Type B pancreatic cell (in vitro differentiated cells): ENCODE measurements at regions not wholly inside any gene's neighbourhood (a gene's known extent, or its start where the extent isn't known, plus 50 kb on each side); places are given as distances from the start of the nearest gene placed in this dataset.

Source experiments
- DNase-seq: peaks from one replicate; pipeline ENCODE4 v3.0.0; 2021; ENCODE audit warnings: mixed read lengths; ENCODE audit not compliant: unreplicated experiment; ENCODE audit errors: extremely low spot score
- H3K27ac Mint-ChIP-seq: 2 replicates; pipeline ENCODE4 v1.8.0; 2021; ENCODE audit warnings: mild to moderate bottlenecking, mixed read lengths
- H3K27me3 Mint-ChIP-seq: 2 replicates; pipeline ENCODE4 v1.8.0; 2021; ENCODE audit warnings: mixed read lengths
- H3K36me3 Mint-ChIP-seq: 2 replicates; pipeline ENCODE4 v1.8.0; 2021; ENCODE audit warnings: mixed read lengths
- H3K4me1 Mint-ChIP-seq: one replicate; pipeline ENCODE4 v1.8.0; 2021; ENCODE audit warnings: mixed read lengths; ENCODE audit not compliant: unreplicated experiment
- H3K4me3 Mint-ChIP-seq: 2 replicates; pipeline ENCODE4 v1.8.0; 2021; ENCODE audit warnings: mild to moderate bottlenecking, mixed read lengths
- H3K9me3 Mint-ChIP-seq: 2 replicates; pipeline ENCODE4 v1.8.0; 2021; ENCODE audit warnings: mixed read lengths
- TF ChIP-seq, protein P1 (sequence below): fragments of 200-600 bp; sonication (generic); conservative IDR thresholded peaks from 2 replicates; pipeline ENCODE4 v1.5.0; 2021; ENCODE audit warnings: antibody characterized with exemption, mild to moderate bottlenecking

DNA sequence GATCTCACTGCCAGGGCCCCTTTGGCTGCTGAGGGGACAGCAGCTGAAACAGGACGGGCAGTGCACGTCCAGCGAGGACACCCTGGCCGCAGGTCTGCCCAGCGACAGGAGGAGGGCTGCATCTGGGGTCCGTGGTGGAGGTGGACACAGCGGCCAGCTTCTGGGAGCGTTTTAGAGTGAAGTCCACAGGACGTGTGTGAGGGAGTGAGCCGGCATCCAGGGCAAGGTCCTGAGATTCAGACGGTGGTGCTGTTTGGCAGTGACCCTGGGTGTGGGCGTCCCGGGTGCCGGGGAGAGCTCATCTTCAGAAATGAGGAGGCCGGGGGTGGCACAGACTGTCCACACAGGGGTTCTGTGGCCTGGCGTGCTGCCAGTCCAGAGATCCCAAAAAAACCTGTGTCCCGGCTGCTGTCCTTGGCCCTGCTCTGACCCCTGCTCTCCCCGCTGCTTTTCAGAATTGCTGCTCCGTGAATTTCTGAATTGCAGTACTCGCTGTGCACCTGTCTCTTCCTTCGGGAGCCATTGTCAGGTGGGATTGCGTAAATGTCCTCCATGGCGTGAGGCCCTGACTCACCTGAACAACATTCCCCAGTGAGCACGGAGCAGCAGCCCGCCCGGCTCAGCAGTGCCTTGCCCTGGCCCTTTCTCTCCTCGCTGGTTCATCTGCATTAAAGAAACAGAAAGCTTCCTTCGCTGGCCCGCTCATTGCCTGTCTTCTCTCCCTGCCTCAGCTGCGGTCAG is 183.5 kb upstream of the C14orf180 start:
- H3K4me3 Mint-ChIP-seq = no peak overlapping the region
- peaks cover 12% of the 10 kb centered on the region for H3K27me3 Mint-ChIP-seq
- TF ChIP-seq, protein P1, sequence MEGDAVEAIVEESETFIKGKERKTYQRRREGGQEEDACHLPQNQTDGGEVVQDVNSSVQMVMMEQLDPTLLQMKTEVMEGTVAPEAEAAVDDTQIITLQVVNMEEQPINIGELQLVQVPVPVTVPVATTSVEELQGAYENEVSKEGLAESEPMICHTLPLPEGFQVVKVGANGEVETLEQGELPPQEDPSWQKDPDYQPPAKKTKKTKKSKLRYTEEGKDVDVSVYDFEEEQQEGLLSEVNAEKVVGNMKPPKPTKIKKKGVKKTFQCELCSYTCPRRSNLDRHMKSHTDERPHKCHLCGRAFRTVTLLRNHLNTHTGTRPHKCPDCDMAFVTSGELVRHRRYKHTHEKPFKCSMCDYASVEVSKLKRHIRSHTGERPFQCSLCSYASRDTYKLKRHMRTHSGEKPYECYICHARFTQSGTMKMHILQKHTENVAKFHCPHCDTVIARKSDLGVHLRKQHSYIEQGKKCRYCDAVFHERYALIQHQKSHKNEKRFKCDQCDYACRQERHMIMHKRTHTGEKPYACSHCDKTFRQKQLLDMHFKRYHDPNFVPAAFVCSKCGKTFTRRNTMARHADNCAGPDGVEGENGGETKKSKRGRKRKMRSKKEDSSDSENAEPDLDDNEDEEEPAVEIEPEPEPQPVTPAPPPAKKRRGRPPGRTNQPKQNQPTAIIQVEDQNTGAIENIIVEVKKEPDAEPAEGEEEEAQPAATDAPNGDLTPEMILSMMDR = no peak
- no peak overlapping the region for H3K27ac Mint-ChIP-seq
- peaks cover 14% of the 10 kb centered on the region for H3K9me3 Mint-ChIP-seq
- peaks cover 4% of the 10 kb centered on the region for H3K4me1 Mint-ChIP-seq
- peak; percentile 66 for DNase-seq
- no peaks in the 10 kb centered on the region for H3K36me3 Mint-ChIP-seq

DNA sequence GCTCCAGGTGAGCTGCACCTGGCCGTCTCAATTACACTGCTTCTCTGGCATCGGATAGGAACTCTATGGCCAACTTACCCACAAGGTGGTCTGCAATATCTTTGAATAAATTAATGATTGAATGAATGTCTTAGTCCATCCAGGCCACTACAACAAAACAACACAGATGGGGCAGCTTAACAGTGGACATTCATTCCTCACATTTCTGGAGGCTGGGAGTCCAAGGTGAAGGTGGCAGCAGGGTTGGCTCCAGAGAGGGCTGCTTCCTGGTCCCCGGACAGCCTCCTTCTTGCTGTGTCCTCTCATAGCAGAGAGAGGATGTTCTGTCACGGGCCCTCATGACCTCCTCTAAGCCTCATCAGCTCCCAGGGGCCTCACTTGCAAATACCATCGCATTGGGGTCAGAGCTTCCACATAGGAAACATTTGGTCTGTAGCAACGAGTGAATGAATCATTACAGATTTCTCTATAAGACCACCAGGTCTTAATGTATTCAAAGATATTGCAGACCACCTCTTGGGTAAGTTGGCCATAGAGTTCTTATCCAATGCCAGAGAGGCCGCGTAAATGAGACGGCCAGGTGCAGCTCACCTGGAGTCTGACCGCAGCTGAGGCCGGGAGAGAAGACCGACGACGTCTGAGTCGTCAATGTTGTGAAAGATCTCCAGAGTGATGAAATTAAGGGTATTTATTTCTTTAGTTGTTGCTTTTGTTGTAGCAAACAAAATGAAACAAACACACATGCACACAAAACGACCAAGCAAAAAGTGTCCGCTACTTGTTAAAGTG is 182.7 kb upstream of the C14orf180 start:
- TF ChIP-seq, protein P1 = no peak
- peaks cover 8% of the 10 kb centered on the region for H3K27me3 Mint-ChIP-seq
- peaks cover 4% of the 10 kb centered on the region for H3K4me1 Mint-ChIP-seq
- no peak overlapping the region for H3K27ac Mint-ChIP-seq
- DNase-seq = no peak
- no peaks in the 10 kb centered on the region for H3K36me3 Mint-ChIP-seq
- no peak overlapping the region for H3K4me3 Mint-ChIP-seq
- peaks cover 14% of the 10 kb centered on the region for H3K9me3 Mint-ChIP-seq

- TF ChIP-seq, protein P1 = no peak
- Mint-ChIP-seq H3K36me3 (no peaks in the 10 kb centered on the region), H3K27ac (no peak overlapping the region), H3K4me1 (peaks cover 4% of the 10 kb centered on the region), H3K4me3 (no peak overlapping the region), H3K27me3 (peaks cover 7% of the 10 kb centered on the region), H3K9me3 (peaks cover 14% of the 10 kb centered on the region)
- DNase-seq = no peak
These were observed 181.6 kb upstream of the C14orf180 start for GRCh38 chr14:104397956-104398355.

DNA sequence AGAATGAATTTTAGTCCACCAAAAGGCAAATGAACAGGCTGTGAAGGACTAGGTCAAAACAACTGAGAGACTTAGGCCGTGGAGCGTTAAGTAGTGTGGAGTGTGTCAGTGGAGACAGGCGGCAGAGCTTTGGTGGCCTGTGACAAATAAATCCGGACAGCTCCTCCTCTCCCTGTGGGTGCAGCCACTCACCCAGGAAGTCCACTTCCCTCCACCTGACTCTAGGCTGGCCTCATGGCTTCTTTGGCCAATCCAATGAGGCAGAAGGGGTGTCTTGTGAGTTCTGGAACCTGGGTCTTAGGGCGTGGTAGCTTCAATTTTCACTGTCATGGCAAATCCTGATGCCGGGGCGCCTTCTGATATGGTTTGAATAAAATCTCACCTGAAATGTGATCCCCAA is 180.9 kb upstream of the C14orf180 start:
- H3K4me3 Mint-ChIP-seq = no peak overlapping the region
- TF ChIP-seq, protein P1 = no peak
- DNase-seq = no peak
- no peaks in the 10 kb centered on the region for H3K36me3 Mint-ChIP-seq
- peaks cover 4% of the 10 kb centered on the region for H3K4me1 Mint-ChIP-seq
- H3K9me3 Mint-ChIP-seq = peaks cover 14% of the 10 kb centered on the region
- H3K27ac Mint-ChIP-seq = no peak overlapping the region
- H3K27me3 Mint-ChIP-seq = peaks cover 7% of the 10 kb centered on the region

- H3K4me1 Mint-ChIP-seq = peaks cover 4% of the 10 kb centered on the region
- TF ChIP-seq, protein P1 = no peak
- H3K9me3 Mint-ChIP-seq = peaks cover 14% of the 10 kb centered on the region
- no peaks in the 10 kb centered on the region for H3K36me3 Mint-ChIP-seq
- peaks cover 14% of the 10 kb centered on the region for H3K27me3 Mint-ChIP-seq
- DNase-seq = no peak
- H3K4me3 Mint-ChIP-seq = no peak overlapping the region
- H3K27ac Mint-ChIP-seq = no peak overlapping the region
These were observed 180.0 kb upstream of the C14orf180 start for GRCh38 chr14:104399432-104400155.
